Keratinocyte (primary cell): ENCODE measurements at regions not wholly inside any gene's neighbourhood (a gene's known extent, or its start where the extent isn't known, plus 50 kb on each side); places are given as distances from the start of the nearest gene placed in this dataset.

Source experiments
- CTCF ChIP-seq, 3 experiments: IDR thresholded peaks in 1 of 3; conservative IDR thresholded peaks in 1 of 3; optimal IDR thresholded peaks in 1 of 3; 2 replicates in 2 of 3; 3 replicates in 1 of 3; pipeline versions ENCODE3 to v1.5.1; 2011; ENCODE audit warnings: low read length in 3 of 3, mild to moderate bottlenecking in 3 of 3, moderate library complexity in 2 of 3, control low read depth in 1 of 3, inconsistent platforms in 1 of 3; ENCODE audit not compliant: insufficient read depth in 2 of 3; ENCODE audit errors: extremely low read depth in 1 of 3
- EZH2 ChIP-seq: IDR thresholded peaks from one replicate; pipeline ENCODE4 v1.6.1; 2012; ENCODE audit warnings: inconsistent platforms, mild to moderate bottlenecking, low read length, moderate library complexity

- TF ChIP-seq CTCF (optimal IDR thresholded peaks at IDR 0.05 in 1 of 3, IDR thresholded peaks at IDR 0.05 in 1 of 3, conservative IDR thresholded peaks at IDR 0.05 in 1 of 3; ENCODE audit: extremely low read depth in 1 of 3, insufficient read depth in 2 of 3, low read length in 3 of 3) (no peak), EZH2 (no peak)
Observed at GRCh38 chr20:4384961-4385360, 135.9 kb upstream of the ADRA1D start.
